Thyroid gland (tissue), 4 donors: ENCODE measurements at regions not wholly inside any gene's neighbourhood (a gene's known extent, or its start where the extent isn't known, plus 50 kb on each side); places are given as distances from the start of the nearest gene placed in this dataset.
A peak's percentile ranks its signal among the peaks of the same experiment; 100 is the strongest.

ENCODE experiments used
- DNase-seq, 2 donors: peaks; one replicate each; pipeline ENCODE4 v3.0.0-alpha.2; 2019
- H3K27ac ChIP-seq, 3 donors: fragments of 200-600 bp; sonication (generic); 1 replicate in 2 of 3; 2 replicates in 1 of 3; pipeline ENCODE4 v1.5.1; 2016 to 2019; ENCODE audit warnings: mild to moderate bottlenecking in 1 of 3, moderate library complexity in 1 of 3
- H3K27me3 ChIP-seq: fragments of 200-600 bp; sonication (generic); one replicate; pipeline ENCODE4 v1.5.1; 2019
- H3K36me3 ChIP-seq, 2 donors: fragments of 200-600 bp; sonication (generic); one replicate each; pipeline ENCODE4 v1.5.1; 2016 to 2019
- H3K4me1 ChIP-seq, 2 donors: fragments of 200-600 bp; sonication (generic); one replicate each; pipeline ENCODE4 v1.5.1; 2017 to 2019
- H3K4me3 ChIP-seq, 3 donors: fragments of 200-600 bp; sonication (generic); replicated peaks in 1 of 3; 1 replicate in 2 of 3; 2 replicates in 1 of 3; pipeline ENCODE4 v1.5.1; 2016; ENCODE audit warnings: mild to moderate bottlenecking in 1 of 3
- H3K9me3 ChIP-seq: fragments of 200-600 bp; sonication (generic); one replicate; pipeline ENCODE4 v1.5.1; 2017
- CTCF ChIP-seq, 6 experiments: fragments of 200-600 bp in 3 of 6; fragments of 450-650 bp in 3 of 6; sonication (generic) in 3 of 6; IDR thresholded peaks; one replicate each; pipeline ENCODE4 v1.5.1; 2016 to 2019; ENCODE audit warnings: antibody characterized with exemption in 6 of 6, mild to moderate bottlenecking in 2 of 6, inconsistent platforms in 1 of 6, moderate library complexity in 1 of 6
- POLR2A ChIP-seq, 2 donors: fragments of 450-650 bp; IDR thresholded peaks; one replicate each; pipeline ENCODE4 v1.6.1; 2017; ENCODE audit warnings: antibody characterized with exemption in 2 of 2, mild to moderate bottlenecking in 2 of 2, moderate library complexity in 1 of 2
- WGBS, 2 donors: methylation state at CpG; one replicate each; pipeline ENCODE4 v1.1.5; 2017; 5-methylcytosine and 5-hydroxymethylcytosine counted together
- intact Hi-C: fragments of 100-400 bp; cut with DNase I; formaldehyde crosslinking; loops from one replicate; pipeline ENCODE4 v1.15.1; 2023

GRCh38 chr5:62938927-62939326, 360.3 kb downstream of the LRRC70 start:
- H3K27me3 ChIP-seq = no peaks in the 10 kb centered on the region
- DNase-seq = no peak
- intact Hi-C loops = no loop called here
- H3K27ac ChIP-seq = peak overlapping the region; percentile 88 to 92 (median 89)
- H3K9me3 ChIP-seq = no peaks in the 10 kb centered on the region
- TF ChIP-seq POLR2A (IDR thresholded peaks at IDR 0.05) = no peak
- no peak for TF ChIP-seq CTCF (IDR thresholded peaks at IDR 0.05)
- H3K4me3 ChIP-seq = no peak overlapping the region
- H3K4me1 ChIP-seq = peaks cover 22 to 46% of the 10 kb centered on the region in 2 donors
- H3K36me3 ChIP-seq = no peaks in the 10 kb centered on the region
- WGBS, 2 donors = 86 to 88% methylated on average over 3 of the region's 3 CpGs

GRCh38 chr5:62937661-62938558, 359.3 kb downstream of the LRRC70 start:
- intact Hi-C loops = no loop called here
- Histone ChIP-seq H3K27ac (peak overlapping the region; percentile 88 to 92 (median 89)), H3K4me1 (peaks cover 23 to 48% of the 10 kb centered on the region in 2 donors), H3K9me3 (no peaks in the 10 kb centered on the region), H3K4me3 (no peak overlapping the region), H3K36me3 (no peaks in the 10 kb centered on the region), H3K27me3 (no peaks in the 10 kb centered on the region)
- DNase-seq = peak; percentile 35 to 37
- peak in 1 of 2 donors; percentile 36 for TF ChIP-seq POLR2A (IDR thresholded peaks at IDR 0.05)
- no peak for TF ChIP-seq CTCF (IDR thresholded peaks at IDR 0.05)
- WGBS, 2 donors = 31 to 34% methylated on average over 3 of the region's 3 CpGs

GRCh38 chr5:62935660-62936059, 357.0 kb downstream of the LRRC70 start:
- TF ChIP-seq POLR2A (IDR thresholded peaks at IDR 0.05) = no peak
- TF ChIP-seq CTCF (IDR thresholded peaks at IDR 0.05) = no peak
- Histone ChIP-seq H3K36me3 (no peaks in the 10 kb centered on the region), H3K4me1 (peaks cover 28 to 53% of the 10 kb centered on the region in 2 donors), H3K4me3 (no peak overlapping the region), H3K27me3 (no peaks in the 10 kb centered on the region), H3K27ac (peak overlapping the region in 1 of 3 donors; percentile 32), H3K9me3 (no peaks in the 10 kb centered on the region)
- 77 to 92% methylated on average over 3 of the region's 3 CpGs for WGBS, 2 donors
- no peak for DNase-seq
- intact Hi-C loops = no loop called here

- Histone ChIP-seq H3K9me3 (no peaks in the 10 kb centered on the region), H3K27me3 (no peaks in the 10 kb centered on the region), H3K4me3 (no peak overlapping the region), H3K36me3 (no peaks in the 10 kb centered on the region), H3K27ac (no peak overlapping the region), H3K4me1 (peaks cover 28 to 48% of the 10 kb centered on the region in 2 donors)
- TF ChIP-seq CTCF (IDR thresholded peaks at IDR 0.05) (no peak), POLR2A (IDR thresholded peaks at IDR 0.05) (no peak)
- WGBS, 2 donors = 92 to 96% methylated on average over 1 of the region's 1 CpG
- no peak for DNase-seq
- intact Hi-C loops = no loop called here
Measured at GRCh38 chr5:62934319-62934718, 355.7 kb downstream of the LRRC70 start.

GRCh38 chr5:62933261-62933660, 354.6 kb downstream of the LRRC70 start:
- TF ChIP-seq POLR2A (IDR thresholded peaks at IDR 0.05) (no peak), CTCF (IDR thresholded peaks at IDR 0.05) (no peak)
- WGBS, 2 donors = 72 to 78% methylated on average over 3 of the region's 3 CpGs
- Histone ChIP-seq H3K4me1 (peaks cover 26 to 37% of the 10 kb centered on the region in 2 donors), H3K36me3 (no peaks in the 10 kb centered on the region), H3K27me3 (no peaks in the 10 kb centered on the region), H3K9me3 (no peaks in the 10 kb centered on the region), H3K27ac (no peak overlapping the region), H3K4me3 (no peak overlapping the region)
- no peak for DNase-seq
- intact Hi-C loops = no loop called here
